Activated T-helper 2 cell treated with anti-CD3 and anti-CD28 coated beads, Interferon-gamma antibody, Interleukin-2, Interleukin-4, amounts not matched to agents 10 μg/mL and 5 μg/mL and 100 μg/mL, durations not matched to agents 14 hours and 24 hours and 36 hours (primary cell): ENCODE measurements at regions not wholly inside any gene's neighbourhood (a gene's known extent, or its start where the extent isn't known, plus 50 kb on each side); places are given as distances from the start of the nearest gene placed in this dataset.

ENCODE experiments used
- DNase-seq: peaks from one replicate; pipeline ENCODE4 v3.0.0; 2021; ENCODE audit warnings: low spot score
- H3K27ac Mint-ChIP-seq: one replicate; pipeline ENCODE4 v1.8.0; 2021; ENCODE audit warnings: mixed read lengths
- H3K27me3 Mint-ChIP-seq: one replicate; pipeline ENCODE4 v1.8.0; 2021; ENCODE audit warnings: low read depth, mixed read lengths
- H3K36me3 Mint-ChIP-seq: one replicate; pipeline ENCODE4 v1.8.0; 2021; ENCODE audit warnings: low read depth, mixed read lengths
- H3K4me1 Mint-ChIP-seq: one replicate; pipeline ENCODE4 v1.8.0; 2021; ENCODE audit warnings: low read depth, mixed read lengths
- H3K4me3 Mint-ChIP-seq: one replicate; pipeline ENCODE4 v1.8.0; 2021; ENCODE audit warnings: low read depth, mild to moderate bottlenecking, moderate library complexity, mixed read lengths
- H3K9me3 Mint-ChIP-seq: one replicate; pipeline ENCODE4 v1.8.0; 2021; ENCODE audit warnings: mixed read lengths
- intact Hi-C: fragments of 100-400 bp; cut with micrococcal nuclease; formaldehyde crosslinking; loops from one replicate; pipeline ENCODE4 v1.15.1; 2023

DNA sequence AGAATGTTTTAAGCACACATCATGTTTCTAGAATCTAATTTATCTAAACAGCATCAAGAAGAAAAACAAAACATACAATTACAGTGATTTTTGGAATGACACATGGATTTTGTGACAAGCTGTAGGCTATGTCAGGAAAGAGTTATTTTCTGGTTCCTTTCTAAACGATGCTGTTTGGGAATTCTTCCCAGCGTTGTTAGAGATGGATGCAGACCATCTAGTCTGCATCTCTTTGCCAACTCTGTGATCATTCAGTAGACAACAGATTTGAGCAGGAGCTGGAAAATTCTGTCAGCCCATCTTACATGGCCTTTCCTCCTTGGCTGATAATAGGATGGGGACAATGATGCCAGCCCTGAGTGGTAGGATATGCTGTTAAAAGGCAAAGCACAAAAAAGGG, 295.7 kb upstream of the TRPC7 start:
- H3K9me3 Mint-ChIP-seq, result no peaks in the 10 kb centered on the region
- H3K27ac Mint-ChIP-seq, result no peak overlapping the region
- intact Hi-C loops, result no loop called here
- H3K4me3 Mint-ChIP-seq, result no peak overlapping the region
- no peaks in the 10 kb centered on the region for H3K4me1 Mint-ChIP-seq
- DNase-seq, result no peak
- H3K27me3 Mint-ChIP-seq, result no peaks in the 10 kb centered on the region
- H3K36me3 Mint-ChIP-seq, result no peaks in the 10 kb centered on the region

DNA sequence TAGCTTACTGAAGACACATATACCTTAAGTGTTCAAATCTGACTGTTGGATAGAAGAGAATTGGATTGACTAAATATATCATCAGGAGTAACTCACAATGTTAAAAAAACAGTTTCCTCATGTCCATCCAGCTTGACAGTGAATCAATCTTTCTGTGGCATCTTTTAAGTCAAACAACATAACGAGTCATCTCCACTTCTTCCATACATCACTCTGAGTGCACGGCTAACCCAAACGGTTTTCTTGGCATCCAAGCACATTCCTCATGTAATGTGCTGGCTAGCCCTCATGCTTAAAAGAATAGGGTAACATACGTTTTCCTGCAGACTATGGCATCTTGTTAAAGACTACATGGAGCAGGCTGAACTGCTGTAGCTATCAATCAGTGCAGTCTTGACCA, 291.5 kb upstream of the TRPC7 start:
- Mint-ChIP-seq H3K9me3 (no peaks in the 10 kb centered on the region), H3K27me3 (no peaks in the 10 kb centered on the region), H3K4me3 (no peak overlapping the region), H3K36me3 (no peaks in the 10 kb centered on the region), H3K27ac (no peak overlapping the region), H3K4me1 (no peaks in the 10 kb centered on the region)
- DNase-seq, result no peak
- intact Hi-C loops, result no loop called here

- Mint-ChIP-seq H3K9me3 (no peaks in the 10 kb centered on the region), H3K4me1 (no peaks in the 10 kb centered on the region), H3K27ac (no peak overlapping the region), H3K36me3 (no peaks in the 10 kb centered on the region), H3K27me3 (no peaks in the 10 kb centered on the region), H3K4me3 (no peak overlapping the region)
- no peak for DNase-seq
- intact Hi-C loops, result no loop called here
Observed at GRCh38 chr5:136655468-136655867, 290.1 kb upstream of the TRPC7 start.

DNA sequence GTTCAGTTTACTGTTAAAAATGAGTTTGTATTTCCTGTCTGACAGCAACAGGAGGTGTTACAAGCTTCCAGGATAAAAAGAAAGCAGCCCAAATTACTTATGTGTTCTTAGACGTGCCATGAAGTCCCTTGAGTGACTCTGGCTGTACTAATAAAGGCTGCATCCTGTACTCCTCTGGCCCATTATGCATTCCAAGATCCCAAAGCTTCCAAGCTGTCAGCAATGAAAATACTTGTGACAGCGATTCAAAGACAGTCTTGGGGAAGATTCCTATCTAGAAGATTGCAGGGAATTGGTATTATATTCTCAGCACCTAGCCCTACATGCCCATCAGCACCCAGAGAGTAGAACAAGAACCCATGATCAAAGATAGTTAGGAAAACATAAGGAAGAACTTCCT, 281.6 kb upstream of the TRPC7 start:
- DNase-seq, result no peak
- H3K27me3 Mint-ChIP-seq, result no peaks in the 10 kb centered on the region
- intact Hi-C loops, result no loop called here
- H3K27ac Mint-ChIP-seq, result no peak overlapping the region
- H3K36me3 Mint-ChIP-seq, result no peaks in the 10 kb centered on the region
- H3K4me1 Mint-ChIP-seq, result no peaks in the 10 kb centered on the region
- no peaks in the 10 kb centered on the region for H3K9me3 Mint-ChIP-seq
- no peak overlapping the region for H3K4me3 Mint-ChIP-seq

DNA sequence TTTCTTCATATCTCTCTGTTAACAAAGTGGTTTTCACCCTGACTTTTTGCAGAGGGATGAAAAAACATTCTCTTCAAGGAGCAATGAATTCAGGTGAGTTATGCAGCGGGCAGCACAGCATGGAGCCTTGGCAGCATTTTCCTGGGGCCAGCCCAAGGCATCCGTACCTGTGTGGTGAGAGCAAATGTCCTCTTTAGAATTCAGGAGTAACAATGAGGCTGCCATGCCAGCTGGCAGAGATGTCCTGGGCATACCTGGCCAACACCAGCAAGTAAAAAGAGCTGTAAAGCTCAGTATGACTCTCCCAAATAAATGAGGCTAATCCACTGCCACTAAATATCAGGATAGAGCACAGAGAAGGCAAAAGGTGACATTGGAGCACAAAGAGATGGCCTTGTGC, 277.6 kb upstream of the TRPC7 start:
- Mint-ChIP-seq H3K27ac (no peak overlapping the region), H3K9me3 (no peaks in the 10 kb centered on the region), H3K4me3 (no peak overlapping the region), H3K27me3 (no peaks in the 10 kb centered on the region), H3K36me3 (no peaks in the 10 kb centered on the region), H3K4me1 (no peaks in the 10 kb centered on the region)
- no peak for DNase-seq
- intact Hi-C loops, result no loop called here

DNA sequence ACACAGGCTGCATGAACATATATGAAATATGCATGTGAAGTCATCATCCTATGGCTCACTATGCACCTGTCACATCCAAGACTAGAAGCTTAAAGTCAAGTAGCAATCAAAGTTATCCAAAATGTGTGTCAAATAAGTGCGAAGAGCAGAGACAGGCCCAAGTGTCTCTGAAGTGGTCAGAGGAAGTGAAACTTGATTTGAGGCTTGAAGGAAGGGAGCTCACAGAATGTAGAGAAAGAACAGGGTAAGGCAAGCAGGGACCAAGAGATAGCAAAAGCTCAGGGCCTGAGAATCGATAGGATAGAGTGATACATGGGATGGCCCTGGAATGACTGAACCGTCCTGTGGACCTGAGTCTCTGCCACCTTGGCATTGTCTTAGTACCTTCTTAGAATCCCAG, 274.3 kb upstream of the TRPC7 start:
- Mint-ChIP-seq H3K4me1 (no peaks in the 10 kb centered on the region), H3K9me3 (no peaks in the 10 kb centered on the region), H3K27ac (no peak overlapping the region), H3K4me3 (no peak overlapping the region), H3K27me3 (no peaks in the 10 kb centered on the region), H3K36me3 (no peaks in the 10 kb centered on the region)
- intact Hi-C loops, result no loop called here
- DNase-seq, result no peak

- Mint-ChIP-seq H3K27ac (no peak overlapping the region), H3K27me3 (no peaks in the 10 kb centered on the region), H3K4me1 (no peaks in the 10 kb centered on the region), H3K9me3 (no peaks in the 10 kb centered on the region), H3K4me3 (no peak overlapping the region), H3K36me3 (no peaks in the 10 kb centered on the region)
- intact Hi-C loops, result no loop called here
- no peak for DNase-seq
Observed at GRCh38 chr5:136638084-136638483, 272.7 kb upstream of the TRPC7 start.

GRCh38 chr5:136636001-136636400, 270.7 kb upstream of the TRPC7 start:
- intact Hi-C loops, result no loop called here
- Mint-ChIP-seq H3K9me3 (no peaks in the 10 kb centered on the region), H3K27ac (no peak overlapping the region), H3K27me3 (no peaks in the 10 kb centered on the region), H3K36me3 (no peaks in the 10 kb centered on the region), H3K4me3 (no peak overlapping the region), H3K4me1 (no peaks in the 10 kb centered on the region)
- DNase-seq, result no peak

DNA sequence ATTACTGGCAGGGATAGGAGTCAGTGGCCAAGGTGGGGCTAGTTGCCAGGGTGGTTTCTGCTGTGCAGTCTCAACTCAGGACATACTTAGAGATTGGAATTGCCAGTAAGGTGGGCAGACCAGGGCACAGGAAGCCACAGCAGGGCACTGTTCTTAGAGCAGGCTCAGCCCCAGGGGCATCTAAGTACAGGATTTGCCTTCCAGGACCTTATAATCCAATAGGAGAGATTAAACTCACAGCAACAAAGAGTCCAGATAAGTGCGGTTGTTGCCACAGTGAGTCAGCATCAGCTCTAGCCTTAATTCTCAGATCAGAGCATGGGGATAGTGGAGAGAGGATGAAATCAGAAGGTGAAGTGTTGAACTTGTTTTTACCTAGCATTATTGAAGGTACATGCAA, 265.8 kb upstream of the TRPC7 start:
- intact Hi-C loops, result no loop called here
- no peaks in the 10 kb centered on the region for H3K4me1 Mint-ChIP-seq
- no peaks in the 10 kb centered on the region for H3K27me3 Mint-ChIP-seq

DNA sequence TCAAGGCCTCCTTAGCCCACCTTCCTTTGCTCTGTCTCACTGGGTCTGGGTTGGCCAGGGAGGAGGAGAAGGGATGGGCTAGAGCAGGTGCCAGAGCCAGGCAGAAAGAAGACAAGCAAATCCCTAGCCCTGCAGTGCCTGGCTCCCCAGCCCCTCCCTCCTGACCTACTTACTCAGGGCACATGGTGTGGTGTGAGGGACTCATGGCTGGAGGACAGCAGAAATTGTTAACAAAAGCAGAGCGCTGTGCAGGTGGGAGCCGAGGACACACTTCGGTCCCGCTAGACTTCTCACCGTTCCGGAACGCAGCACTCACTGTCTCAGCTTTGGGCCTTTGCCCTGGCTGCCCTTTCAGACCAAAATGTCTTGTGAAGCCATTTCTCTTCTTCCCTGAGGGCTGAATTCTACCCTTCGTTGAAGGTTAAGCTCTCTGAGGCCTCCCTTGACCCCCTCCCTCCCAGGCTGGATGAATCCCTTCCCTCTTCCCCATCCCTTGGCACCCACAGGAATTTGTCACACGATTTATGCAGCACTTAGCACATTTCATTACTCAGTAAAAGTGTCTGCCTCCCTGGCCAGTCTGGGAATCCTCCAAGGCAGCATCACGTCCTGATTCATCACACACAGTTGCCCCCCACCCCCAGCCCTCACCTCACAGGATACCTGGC, 263.9 kb upstream of the TRPC7 start:
- DNase-seq, result no peak
- H3K9me3 Mint-ChIP-seq, result no peaks in the 10 kb centered on the region
- H3K27me3 Mint-ChIP-seq, result no peaks in the 10 kb centered on the region
- H3K4me1 Mint-ChIP-seq, result no peaks in the 10 kb centered on the region
- intact Hi-C loops, result no loop called here
- H3K4me3 Mint-ChIP-seq, result no peak overlapping the region
- H3K27ac Mint-ChIP-seq, result no peak overlapping the region
- no peaks in the 10 kb centered on the region for H3K36me3 Mint-ChIP-seq

More for the DNA sequence above, 265.8 kb upstream of the TRPC7 start:
- Mint-ChIP-seq H3K36me3 (no peaks in the 10 kb centered on the region), H3K27ac (no peak overlapping the region), H3K9me3 (no peaks in the 10 kb centered on the region), H3K4me3 (no peak overlapping the region)
- DNase-seq, result no peak

DNA sequence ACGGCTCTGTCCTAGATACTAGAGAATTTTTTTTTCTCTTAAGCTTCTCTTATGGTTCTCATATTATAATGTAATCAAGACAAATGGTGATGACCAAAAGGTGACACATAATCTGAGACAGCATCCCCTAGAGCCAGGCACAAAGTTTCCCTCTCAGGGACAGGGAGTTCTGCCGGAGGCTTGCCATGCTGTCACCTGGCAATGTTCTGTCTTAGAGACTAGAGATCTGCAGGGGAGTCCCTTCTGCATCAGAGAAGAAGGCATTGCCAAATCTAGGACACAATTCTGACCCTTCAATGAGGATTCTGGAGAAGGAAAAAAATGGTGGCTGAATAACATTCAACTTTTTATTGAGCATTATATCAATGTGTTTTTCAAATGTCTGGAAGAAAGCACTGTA, 261.2 kb upstream of the TRPC7 start:
- no peaks in the 10 kb centered on the region for H3K27me3 Mint-ChIP-seq
- no peaks in the 10 kb centered on the region for H3K4me1 Mint-ChIP-seq
- no peaks in the 10 kb centered on the region for H3K9me3 Mint-ChIP-seq
- no peaks in the 10 kb centered on the region for H3K36me3 Mint-ChIP-seq
- H3K27ac Mint-ChIP-seq, result no peak overlapping the region
- intact Hi-C loops, result no loop called here
- no peak for DNase-seq
- no peak overlapping the region for H3K4me3 Mint-ChIP-seq

- Mint-ChIP-seq H3K27ac (no peak overlapping the region), H3K4me1 (no peaks in the 10 kb centered on the region), H3K4me3 (no peak overlapping the region), H3K27me3 (no peaks in the 10 kb centered on the region), H3K36me3 (no peaks in the 10 kb centered on the region), H3K9me3 (no peaks in the 10 kb centered on the region)
- no peak for DNase-seq
- intact Hi-C loops, result no loop called here
Observed at GRCh38 chr5:136622747-136623146, 257.4 kb upstream of the TRPC7 start.

- Mint-ChIP-seq H3K4me1 (no peaks in the 10 kb centered on the region), H3K27ac (no peak overlapping the region), H3K4me3 (no peak overlapping the region), H3K36me3 (no peaks in the 10 kb centered on the region), H3K27me3 (no peaks in the 10 kb centered on the region), H3K9me3 (no peaks in the 10 kb centered on the region)
- no peak for DNase-seq
- intact Hi-C loops, result no loop called here
Observed at GRCh38 chr5:136621743-136622142, 256.4 kb upstream of the TRPC7 start.

- Mint-ChIP-seq H3K9me3 (no peaks in the 10 kb centered on the region), H3K27ac (no peak overlapping the region)
- intact Hi-C loops, result no loop called here
Observed at GRCh38 chr5:136620621-136621020, 255.3 kb upstream of the TRPC7 start.

More at GRCh38 chr5:136620621-136621020, 255.3 kb upstream of the TRPC7 start:
- DNase-seq, result no peak
- Mint-ChIP-seq H3K4me3 (no peak overlapping the region), H3K4me1 (no peaks in the 10 kb centered on the region), H3K27me3 (no peaks in the 10 kb centered on the region), H3K36me3 (no peaks in the 10 kb centered on the region)
